ENCODE measurements at regions not wholly inside any gene's neighbourhood (a gene's known extent, or its start where the extent isn't known, plus 50 kb on each side); places are given as distances from the start of the nearest gene placed in this dataset.

DNA sequence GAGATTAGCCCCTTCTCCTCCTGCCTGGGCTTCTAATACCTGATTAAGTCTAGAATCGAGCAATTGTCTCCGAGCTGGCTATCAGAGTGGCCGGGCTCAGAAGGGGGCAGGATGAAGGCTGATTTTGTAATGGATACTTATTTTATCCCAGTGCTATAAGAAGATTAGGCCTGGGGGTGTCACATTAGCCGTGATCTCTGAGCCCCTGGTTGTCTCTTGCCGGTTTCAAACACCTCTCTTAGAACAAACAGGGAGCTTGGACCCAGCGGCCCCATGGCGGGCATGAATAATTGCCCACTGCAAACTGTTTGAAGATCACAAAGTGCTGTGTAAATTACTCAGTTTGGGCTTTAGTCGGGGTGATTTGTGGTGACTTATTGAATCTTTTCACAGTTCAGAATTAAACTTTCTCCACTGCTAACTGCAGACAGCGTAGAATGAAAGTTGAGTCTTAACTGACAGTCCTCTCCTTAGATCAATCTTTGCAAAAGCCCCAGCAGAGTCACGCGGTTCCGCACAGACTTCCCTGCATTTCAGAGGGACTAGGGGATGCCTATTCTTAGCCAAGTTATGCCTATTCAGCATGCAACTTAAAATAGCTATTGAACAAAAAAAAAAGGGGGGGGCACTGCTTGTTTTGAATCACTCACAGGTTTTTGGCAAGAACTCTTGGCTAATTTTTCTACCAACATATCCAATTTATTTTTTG lies 200.6 kb upstream of the IRX1 start:
- DNase-seq (ENCODE audit: insufficient read length, low spot score) = no peak

GRCh38 chr5:3393920-3394597 lies 201.6 kb upstream of the IRX1 start:
- TF ChIP-seq CTCF (IDR thresholded peaks at IDR 0.05; ENCODE audit: insufficient read depth, missing control alignments) = no peak
- FAIRE-seq (no peak), DNase-seq (ENCODE audit: insufficient read length, low spot score) (no peak)

More for the DNA sequence above, 200.6 kb upstream of the IRX1 start:
- TF ChIP-seq CTCF (IDR thresholded peaks at IDR 0.05; ENCODE audit: insufficient read depth, missing control alignments) = no peak
- no peak for FAIRE-seq

DNA sequence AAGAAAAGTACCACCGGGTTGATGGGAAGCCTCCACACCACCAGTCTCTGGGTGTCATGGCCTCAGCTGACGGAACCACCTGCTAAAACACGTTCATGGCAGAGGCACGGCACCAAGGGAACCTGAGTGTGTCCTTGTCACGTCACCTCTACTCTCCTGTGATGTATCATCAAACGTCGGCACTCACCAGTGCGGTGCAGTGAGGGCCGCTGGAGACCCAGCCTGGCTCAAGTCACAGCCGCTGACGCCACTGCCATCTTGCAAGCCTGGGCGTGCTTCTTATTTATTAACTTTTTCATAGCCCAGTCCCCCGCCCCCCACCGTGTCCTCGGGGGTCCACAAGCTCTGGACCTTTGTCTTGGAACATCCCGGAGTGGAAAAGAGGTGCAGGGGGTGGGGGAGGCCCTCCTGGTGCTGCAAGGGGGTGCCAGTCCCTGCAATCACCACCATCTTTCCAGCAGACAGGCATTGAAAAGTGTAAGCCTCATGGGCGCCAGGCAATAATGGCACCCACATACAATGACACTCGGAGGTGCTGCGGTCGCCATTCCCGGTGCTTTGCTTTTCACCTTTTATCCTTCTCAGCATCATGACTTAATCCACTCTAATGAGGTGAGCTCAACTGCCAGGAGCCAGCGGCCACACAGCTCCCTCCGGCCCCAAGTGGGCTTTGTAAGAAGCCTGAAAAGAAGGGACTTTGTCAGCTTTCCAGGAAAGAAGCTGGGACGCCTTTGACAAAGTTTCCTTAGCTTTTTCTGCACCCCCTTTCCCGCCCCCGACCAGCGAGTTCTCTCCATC lies 202.3 kb upstream of the IRX1 start:
- no peak for TF ChIP-seq CTCF (IDR thresholded peaks at IDR 0.05; ENCODE audit: insufficient read depth, missing control alignments)
- no peak for DNase-seq (ENCODE audit: insufficient read length, low spot score)
- no peak for FAIRE-seq

GRCh38 chr5:3392306-3392939 lies 203.2 kb upstream of the IRX1 start:
- TF ChIP-seq CTCF (IDR thresholded peaks at IDR 0.05; ENCODE audit: insufficient read depth, missing control alignments) = no peak
- DNase-seq (ENCODE audit: insufficient read length, low spot score) = no peak
- FAIRE-seq = no peak

DNA sequence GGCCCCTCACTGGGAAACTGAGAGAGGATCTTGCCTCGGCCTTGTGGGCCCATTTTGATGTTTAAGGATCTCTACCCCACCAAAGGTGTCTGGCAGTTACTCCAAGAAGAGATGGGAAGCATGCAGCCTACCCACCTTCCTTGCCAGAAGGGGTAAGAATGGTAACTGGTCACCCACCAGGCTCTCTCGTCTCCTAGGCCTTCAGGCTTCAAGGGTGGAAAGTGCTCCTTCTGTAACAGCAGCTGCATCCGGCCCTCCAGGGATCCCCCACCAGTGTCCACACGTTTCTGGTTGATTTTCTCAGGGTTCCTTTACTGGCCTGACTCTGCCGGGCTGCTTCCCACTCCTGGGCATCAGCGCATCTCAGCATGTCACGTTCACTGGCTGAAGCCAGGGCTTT lies 204.4 kb upstream of the IRX1 start:
- TF ChIP-seq CTCF (IDR thresholded peaks at IDR 0.05; ENCODE audit: insufficient read depth, missing control alignments) = no peak

DNA sequence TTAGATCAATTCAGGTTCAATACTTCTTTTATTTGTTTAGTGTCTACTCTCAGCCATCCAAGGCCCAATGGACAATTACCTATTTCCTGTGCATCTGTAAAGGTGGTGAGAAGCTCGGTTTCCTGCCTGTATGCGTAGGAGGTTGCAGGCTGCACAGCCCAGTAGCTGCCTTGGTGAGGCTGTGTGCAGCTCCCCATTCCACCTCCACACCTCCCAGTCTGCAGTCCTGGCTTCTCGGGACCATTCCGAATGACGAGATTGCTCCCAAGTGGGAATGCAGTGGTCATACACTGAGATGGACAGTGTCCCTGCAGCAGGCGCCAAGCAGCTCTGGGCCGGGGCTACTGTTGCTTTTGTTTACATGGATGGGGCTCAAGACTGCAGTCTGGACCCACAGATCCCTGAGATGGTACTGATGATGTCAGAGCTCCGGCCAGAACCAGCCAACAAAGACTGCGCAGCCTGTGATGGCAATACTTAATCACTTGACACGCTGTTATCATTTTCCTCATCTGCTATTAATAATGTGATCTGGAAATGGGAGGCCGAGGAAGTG lies 206.1 kb upstream of the IRX1 start:
- FAIRE-seq (no peak), DNase-seq (ENCODE audit: insufficient read length, low spot score) (no peak)
- TF ChIP-seq CTCF (IDR thresholded peaks at IDR 0.05; ENCODE audit: insufficient read depth, missing control alignments) = no peak

More for the DNA sequence above, 204.4 kb upstream of the IRX1 start:
- no peak for DNase-seq (ENCODE audit: insufficient read length, low spot score)
- no peak for FAIRE-seq
